K562 (cell line): ENCODE measurements at regions not wholly inside any gene's neighbourhood (a gene's known extent, or its start where the extent isn't known, plus 50 kb on each side); places are given as distances from the start of the nearest gene placed in this dataset.

Experiments used
- CEBPB ChIP-seq: fragments of 450-650 bp; IDR thresholded peaks from 2 replicates; pipeline ENCODE4 v1.6.1; 2016; ENCODE audit warnings: missing genetic modification characterization, missing compliant biosample characterization
- FOXA1 ChIP-seq: fragments of 450-650 bp; IDR thresholded peaks from 2 replicates; pipeline ENCODE4 v1.6.1; 2016; ENCODE audit warnings: mild to moderate bottlenecking, borderline replicate concordance
- GTF2E2 ChIP-seq: fragments of 200-800 bp; sonication (Bioruptor generic); IDR thresholded peaks from 2 replicates; pipeline ENCODE4 v1.6.1; 2016; ENCODE audit warnings: missing genetic modification characterization, missing compliant biosample characterization
- HCFC1 ChIP-seq: IDR thresholded peaks from 2 replicates; pipeline ENCODE4 v1.6.1; 2012; ENCODE audit warnings: low read depth, low read length, improper control_type of control experiment
- KDM1A ChIP-seq, 2 experiments: fragments of 450-650 bp; IDR thresholded peaks; 2 replicates each; pipeline ENCODE4 v1.6.1; 2016; ENCODE audit warnings: mild to moderate bottlenecking in 2 of 2
- L3MBTL2 ChIP-seq: fragments of 450-650 bp; IDR thresholded peaks from 2 replicates; pipeline ENCODE4 v1.6.1; 2016; ENCODE audit warnings: mild to moderate bottlenecking, moderate library complexity
- MCM7 ChIP-seq, 2 experiments: fragments of 450-650 bp; IDR thresholded peaks; 2 replicates each; pipeline ENCODE4 v1.6.1; 2016 to 2018
- NR2C2 ChIP-seq, 2 experiments: fragments of 200-800 bp in 1 of 2; sonication (Bioruptor generic) in 1 of 2; sonication (generic) in 1 of 2; formaldehyde crosslinking in 1 of 2; IDR thresholded peaks; 2 replicates each; pipeline versions ENCODE4 v1.6.1 to v1.8.0; 2016 to 2022; ENCODE audit warnings: mild to moderate bottlenecking in 1 of 2, missing compliant biosample characterization in 1 of 2, missing genetic modification characterization in 1 of 2, missing genetic modification reagents in 1 of 2
- PREB ChIP-seq: sonication (generic); formaldehyde crosslinking; IDR thresholded peaks from 2 replicates; pipeline ENCODE4 v1.8.1; 2023; ENCODE audit warnings: mild to moderate bottlenecking, missing genetic modification reagents
- TAL1 ChIP-seq: fragments of 450-650 bp; IDR thresholded peaks from 2 replicates; pipeline ENCODE4 v1.6.1; 2016; ENCODE audit warnings: mild to moderate bottlenecking
- ZNF57 ChIP-seq: fragments of 450-650 bp; formaldehyde crosslinking; IDR thresholded peaks from 2 replicates; pipeline ENCODE4 v1.4.0; 2020; ENCODE audit warnings: mild to moderate bottlenecking, moderate library complexity
- ZNF76 ChIP-seq: fragments of 250-450 bp; sonication (Bioruptor Pico); IDR thresholded peaks from 2 replicates; pipeline ENCODE4 v1.4.0; 2020; ENCODE audit warnings: mild to moderate bottlenecking, moderate library complexity, borderline replicate concordance

- TF ChIP-seq MCM7 (IDR thresholded peaks at IDR 0.05) (no peak), KDM1A (IDR thresholded peaks at IDR 0.05) (peak in 1 of 2 experiments; percentile 17; a peak in 1 of 4 replicates), HCFC1 (no peak), L3MBTL2 (no peak), ZNF57 (CRISPR knock-in tag) (no peak), PREB (no peak), ZNF76 (CRISPR knock-in tag) (no peak), GTF2E2 (tag) (no peak), CEBPB (tag) (no peak), FOXA1 (peak; percentile 62; the same call in 1 of the 2 replicates), TAL1 (peak; percentile 52), NR2C2 (CRISPR knock-in tag; IDR thresholded peaks at IDR 0.05) (no peak), NR2C2 (tag; IDR thresholded peaks at IDR 0.05) (peak; percentile 67; the same call in 1 of the 2 replicates)
These were observed 184.4 kb downstream of the FCRL5 start (continued) for GRCh38 chr1:157367870-157368269.
